ENCODE measurements at regions not wholly inside any gene's neighbourhood (a gene's known extent, or its start where the extent isn't known, plus 50 kb on each side); places are given as distances from the start of the nearest gene placed in this dataset.
"Not testable (repeated sequence)": the region's sequence is repeated elsewhere in the genome, so short reads cannot be mapped to it uniquely, and the experiment has no call there.

DNA sequence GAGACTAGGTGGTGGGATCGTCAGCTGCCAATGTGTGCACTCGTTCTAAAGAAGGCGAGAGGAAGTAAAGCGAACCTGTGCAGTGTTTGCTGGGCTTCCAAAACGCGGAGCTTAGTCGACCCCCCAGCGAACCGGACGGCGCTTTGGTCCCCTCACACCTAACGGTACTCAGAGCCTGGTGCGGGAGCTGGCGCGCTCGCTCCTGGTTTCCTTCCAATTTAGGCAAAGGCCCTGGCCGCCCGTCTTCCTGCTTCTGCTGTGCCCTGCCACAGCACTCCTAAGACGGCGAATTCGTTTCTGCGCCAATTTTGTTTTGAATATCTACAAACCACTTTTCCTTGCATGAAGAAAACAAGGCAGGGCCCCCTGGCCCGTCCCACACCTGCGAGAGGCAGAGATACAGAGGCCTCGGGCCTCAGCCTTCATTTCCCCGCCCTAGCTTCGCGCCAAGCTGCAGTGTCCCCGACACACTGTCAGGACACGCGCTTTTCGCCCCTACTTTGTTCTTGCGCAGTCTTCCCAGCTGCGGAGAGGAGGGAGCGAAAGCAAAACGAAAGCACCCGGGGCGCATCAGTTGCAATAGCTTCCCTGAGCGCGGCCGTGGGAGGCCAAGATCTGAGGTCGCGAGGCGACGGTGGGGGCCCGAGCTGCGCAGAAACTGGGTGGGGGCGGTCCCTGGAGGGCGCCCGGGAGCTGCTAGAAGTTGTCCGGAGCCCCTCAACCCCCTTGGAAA lies 111.9 kb downstream of the KCNRG start:
- no peak for ATAC-seq (ENCODE audit: poor library complexity)
- DNase-seq: peak; percentile 79
- intact Hi-C loops (cut with DNase I): no loop called here

DNA sequence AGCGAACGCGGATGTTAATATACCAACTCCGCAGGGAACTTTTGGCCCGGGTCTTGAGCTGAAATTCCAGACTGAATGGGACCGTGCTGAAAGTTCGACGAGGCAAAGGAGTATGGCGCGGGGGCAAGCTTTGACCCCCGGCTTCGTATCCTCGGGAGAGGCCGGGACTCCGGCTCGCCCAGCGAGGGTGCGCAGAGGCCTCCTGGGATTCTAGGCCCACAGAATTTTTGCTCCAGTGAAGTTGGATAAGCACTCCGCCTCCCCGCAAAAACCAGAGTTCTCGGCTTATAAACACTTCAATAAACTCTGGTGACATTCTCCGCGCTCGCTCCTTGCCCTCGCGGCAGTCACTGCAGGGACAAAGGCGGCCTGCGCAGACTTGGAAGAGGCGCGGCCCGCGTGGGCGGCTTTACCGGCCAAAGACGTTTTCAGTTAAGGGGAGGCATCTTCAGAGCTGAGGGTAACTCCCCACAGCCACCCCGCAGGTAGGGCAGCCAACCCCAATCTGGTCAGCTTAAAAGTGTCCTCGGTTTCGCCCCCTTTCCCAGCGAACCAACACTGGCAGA lies 112.6 kb downstream of the KCNRG start:
- intact Hi-C loops (cut with DNase I): no loop called here
- no peak for DNase-seq
- ATAC-seq (ENCODE audit: poor library complexity): no peak

DNA sequence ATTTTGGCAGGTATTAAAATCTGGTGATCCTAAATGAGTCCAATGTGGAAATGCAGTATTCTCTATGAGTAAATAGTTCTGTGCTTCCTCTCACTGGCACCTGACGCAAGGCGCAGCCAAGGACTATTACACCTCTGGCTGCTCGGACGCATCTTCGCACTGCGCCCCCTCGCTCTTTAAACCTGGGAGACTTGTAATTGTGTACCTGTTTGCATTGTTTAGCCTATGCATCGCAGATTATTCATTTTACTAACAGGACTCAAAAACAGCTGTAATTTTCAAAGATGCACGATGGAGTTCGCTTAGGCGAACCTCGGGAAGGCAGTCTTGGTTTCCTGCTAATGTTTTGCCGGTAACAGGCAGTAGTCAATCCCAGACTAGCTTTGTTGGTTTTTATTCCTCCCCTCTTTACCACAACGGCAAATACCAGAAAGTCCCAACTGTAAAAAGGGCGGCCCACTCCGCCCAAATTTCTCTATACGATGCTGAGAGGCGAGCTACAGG lies 113.2 kb downstream of the KCNRG start:
- DNase-seq (no peak), ATAC-seq (ENCODE audit: poor library complexity) (no peak)
- intact Hi-C loops (cut with DNase I): no loop called here

DNA sequence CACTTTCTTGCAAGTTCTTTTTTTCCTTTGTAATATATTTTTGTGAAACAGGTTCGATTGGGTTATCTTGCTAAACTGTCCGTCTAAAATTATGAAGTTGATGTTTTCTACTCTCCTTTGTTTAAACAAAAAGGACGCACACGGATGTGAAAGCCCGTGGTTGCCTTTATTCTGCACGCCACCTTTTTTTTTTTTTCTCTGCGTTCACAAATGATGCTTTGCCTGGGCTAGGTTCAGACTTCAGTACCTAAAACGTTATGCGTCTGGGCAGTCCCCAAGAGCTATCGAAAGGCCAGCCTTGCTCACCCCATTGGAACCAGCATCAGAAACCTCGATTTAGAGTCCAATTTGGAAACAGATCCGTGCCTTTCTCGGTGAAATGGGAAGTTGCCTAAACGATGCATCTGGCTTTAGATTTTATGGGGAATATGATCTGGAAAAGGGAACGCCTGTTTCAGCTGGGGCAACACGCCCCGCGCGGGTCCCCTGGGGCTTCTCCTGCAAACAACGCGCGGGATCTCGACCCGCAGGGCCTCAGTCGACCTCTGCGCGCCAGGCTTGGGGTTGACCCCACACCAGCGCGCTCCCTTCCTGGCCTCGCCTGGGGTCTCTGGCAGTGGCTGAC lies 113.9 kb downstream of the KCNRG start:
- intact Hi-C loops (cut with DNase I): no loop called here
- DNase-seq (peak; percentile 56), ATAC-seq (ENCODE audit: poor library complexity) (no peak)

DNA sequence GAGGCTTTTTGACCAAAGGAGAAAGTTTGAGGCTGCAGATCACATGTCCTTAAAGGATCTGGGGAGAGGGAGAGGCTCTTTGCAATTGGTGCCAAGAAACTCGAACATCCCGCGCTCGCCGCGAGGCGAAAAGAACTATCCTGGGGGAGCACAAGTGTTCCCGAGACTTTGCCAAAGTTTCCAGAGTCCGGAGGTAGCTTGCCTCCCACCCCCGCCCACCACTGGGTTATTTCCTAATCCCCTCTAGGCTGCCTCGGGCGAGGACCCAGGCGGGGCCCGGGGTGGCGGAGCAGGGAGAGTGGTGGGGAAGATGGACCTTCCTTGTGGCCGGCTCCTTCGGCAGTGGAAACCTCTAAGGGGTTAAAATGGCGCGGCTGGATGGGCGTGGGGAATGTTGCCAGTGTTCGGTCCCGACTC lies 114.5 kb downstream of the KCNRG start:
- intact Hi-C loops (cut with DNase I): no loop called here
- ATAC-seq (ENCODE audit: poor library complexity) (no peak), DNase-seq (peak; percentile 52)

DNA sequence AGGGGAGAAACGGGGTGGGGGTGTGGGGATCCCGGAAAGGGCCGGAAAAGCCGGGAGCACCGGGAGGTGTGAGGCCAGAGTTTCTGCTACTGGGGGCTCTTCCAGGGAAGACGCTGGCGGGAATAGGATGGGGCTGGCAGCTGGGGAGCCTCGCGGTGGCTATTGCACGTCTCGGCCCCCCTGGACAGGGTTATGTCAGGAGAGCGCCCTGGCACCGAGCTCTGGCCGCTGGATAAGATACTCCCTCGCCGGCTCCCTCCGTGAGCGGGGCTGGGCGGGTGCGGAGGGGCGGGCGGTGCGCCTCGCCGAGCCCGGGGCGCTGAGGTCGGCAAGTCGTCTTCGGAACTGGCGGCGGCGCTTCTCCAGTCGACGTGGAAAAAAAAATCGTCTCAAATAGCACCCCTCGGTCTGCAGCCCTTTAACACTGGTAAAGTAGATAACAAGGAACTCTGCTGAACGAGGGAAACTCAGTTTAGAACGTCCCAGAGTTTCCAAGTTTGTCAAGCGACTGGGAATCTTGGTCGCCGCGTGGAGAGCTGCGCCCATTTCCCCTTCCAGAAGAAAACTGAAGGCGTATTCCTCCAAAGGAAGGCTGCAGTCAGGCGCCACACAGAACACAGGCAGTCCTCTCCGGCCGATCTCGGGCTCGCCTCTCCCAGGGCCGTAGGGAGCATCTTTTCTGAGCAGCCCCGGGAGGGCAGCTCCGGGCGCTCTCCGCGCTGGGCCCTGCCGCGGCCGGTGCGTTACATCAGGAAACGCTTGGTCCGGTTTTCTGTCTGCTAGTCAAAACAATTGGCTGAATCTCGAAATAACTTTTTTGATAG lies 115.1 kb downstream of the KCNRG start:
- ATAC-seq (ENCODE audit: poor library complexity): peak; percentile 27
- peak; percentile 62 for DNase-seq
- intact Hi-C loops (cut with DNase I): no loop called here

DNA sequence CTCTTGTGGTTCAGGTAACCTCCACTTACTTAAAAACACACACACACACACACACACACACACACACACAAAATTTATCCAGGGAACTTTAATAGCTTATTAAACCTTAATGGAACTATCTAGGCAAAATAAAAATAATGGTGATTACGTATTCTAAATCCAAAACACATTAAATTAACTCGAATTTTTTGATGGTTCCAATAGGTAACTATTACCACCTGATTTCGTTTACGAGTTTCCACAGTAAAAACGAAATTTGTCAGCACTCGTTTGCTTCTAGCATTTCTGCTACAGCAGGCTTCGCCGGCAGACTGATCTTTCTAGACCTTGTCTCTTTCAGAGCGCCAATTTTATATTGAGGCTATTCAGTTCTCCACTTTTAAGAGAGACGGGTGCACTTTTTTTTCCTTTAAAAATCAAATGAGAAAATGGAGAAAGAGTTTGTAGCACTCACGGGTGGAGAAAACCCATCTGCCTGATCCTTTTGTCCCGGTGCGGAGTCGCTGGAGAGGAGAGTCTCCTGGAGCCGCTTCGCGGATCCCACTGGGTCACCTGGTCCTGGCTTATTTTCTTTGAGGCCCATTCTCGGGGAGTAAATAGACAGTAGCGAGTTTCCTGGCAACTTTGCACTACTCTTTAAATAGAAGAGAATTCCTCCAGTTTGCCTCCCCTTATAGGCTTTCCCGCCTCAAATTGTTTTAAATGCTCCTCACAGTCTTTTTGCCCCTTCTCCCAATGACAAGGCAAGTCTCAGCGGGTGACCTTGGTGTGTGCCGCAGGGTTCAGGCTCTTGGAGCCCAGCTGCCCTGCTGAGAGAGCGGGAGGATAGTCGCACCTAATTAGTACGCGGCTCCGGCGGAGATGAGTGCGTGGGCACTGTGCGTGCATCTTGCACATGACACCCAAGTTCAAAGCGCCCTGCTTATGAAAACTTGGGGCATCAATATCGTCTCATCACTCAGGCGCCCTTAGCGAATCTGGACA lies 117.0 kb downstream of the KCNRG start:
- intact Hi-C loops (cut with DNase I): no loop called here
- DNase-seq: no peak
- ATAC-seq (ENCODE audit: poor library complexity): no peak

DNA sequence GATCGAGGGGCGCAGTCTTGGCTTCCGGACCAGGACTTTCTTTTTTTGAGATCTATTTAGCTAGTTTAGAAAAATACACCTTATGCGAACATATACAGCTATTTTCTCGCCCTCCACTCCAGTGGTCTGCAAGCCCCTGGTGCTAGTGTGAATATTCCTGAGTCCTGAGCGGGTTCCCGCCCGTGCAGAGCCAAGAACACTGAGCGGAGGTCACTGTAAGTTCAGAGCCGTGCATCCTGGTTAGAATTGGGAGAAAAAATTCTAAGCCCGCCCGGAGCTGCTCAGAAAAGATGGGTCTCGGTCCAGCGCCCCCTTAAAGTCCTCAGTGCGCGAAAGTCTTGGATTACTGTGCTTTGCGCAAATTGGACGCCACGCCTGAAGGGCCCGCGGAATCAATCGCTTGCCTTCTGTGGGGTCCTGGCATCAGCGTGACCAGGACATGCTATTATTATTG lies 117.7 kb downstream of the KCNRG start:
- DNase-seq: no peak
- intact Hi-C loops (cut with DNase I): no loop called here
- ATAC-seq (ENCODE audit: poor library complexity): no peak

DNA sequence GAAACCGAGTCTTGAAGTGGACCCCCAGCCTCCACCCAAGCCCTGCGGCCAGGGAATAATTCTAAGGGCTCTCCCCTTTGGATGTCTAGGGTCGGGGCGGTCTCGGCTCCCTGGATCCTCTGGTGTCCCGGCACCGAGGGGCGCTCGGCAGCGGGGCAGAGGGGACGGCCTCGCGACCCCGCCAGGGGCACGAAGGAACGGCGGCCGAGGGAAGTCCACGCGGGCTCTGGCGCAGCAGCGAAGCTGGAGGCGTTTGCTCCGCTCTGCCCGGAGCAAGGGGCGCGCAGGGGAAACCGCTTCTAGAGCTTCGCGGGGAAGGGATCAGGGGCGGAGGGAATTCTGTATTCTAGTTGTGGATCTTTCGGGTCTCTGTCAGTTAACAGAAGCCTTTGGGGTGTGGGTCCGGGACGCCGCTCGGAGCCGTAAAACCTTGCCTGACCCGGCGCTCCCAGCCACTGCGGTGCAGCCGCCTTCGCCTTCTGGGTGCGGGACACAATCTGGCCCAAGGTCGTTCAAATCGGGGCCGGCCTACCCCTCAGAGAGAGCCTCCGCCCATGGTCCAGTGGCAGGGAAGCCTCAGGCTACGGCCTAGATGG lies 118.2 kb downstream of the KCNRG start:
- intact Hi-C loops (cut with DNase I): no loop called here
- ATAC-seq (ENCODE audit: poor library complexity): no peak
- DNase-seq: peak; percentile 35

DNA sequence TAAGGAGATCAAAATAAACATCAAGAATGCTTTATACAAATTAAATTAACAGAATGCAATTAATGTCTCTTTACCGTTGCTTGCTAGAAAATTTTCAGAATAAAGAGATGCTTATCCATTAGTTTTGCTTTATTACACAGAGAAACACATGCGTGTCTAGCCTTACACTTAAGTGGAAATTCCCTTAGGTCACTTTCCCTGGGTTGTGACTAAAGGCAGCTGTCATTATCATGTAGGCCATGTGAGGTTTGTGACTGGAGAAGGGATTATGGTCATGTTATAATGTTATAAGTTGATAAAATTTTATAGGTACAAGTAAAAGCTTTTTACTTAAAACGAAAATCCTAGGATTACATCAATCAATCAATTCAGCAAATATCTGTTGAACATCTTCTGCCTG lies 121.0 kb downstream of the KCNRG start:
- intact Hi-C loops (cut with DNase I): no loop called here
- DNase-seq: no peak
- ATAC-seq (ENCODE audit: poor library complexity): no peak

DNA sequence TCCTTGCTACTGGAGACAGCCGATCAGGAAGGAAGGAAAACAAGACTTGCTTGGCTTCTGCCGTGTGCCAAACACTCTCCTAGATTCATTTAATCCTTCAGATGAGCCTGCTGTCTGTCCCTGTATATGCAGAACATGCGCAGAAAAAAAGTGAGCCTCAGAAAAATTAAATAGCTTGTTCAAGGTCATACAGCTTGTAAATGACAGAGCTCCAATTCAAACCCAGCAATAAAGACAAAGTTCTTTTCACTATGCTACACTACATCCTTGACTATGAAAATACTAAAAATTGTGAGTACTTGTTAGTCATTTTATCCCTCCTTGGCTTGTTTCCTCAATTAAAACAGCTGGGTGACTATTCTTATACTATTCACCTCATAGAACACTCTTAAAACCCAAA lies 121.4 kb downstream of the KCNRG start:
- DNase-seq (no peak), ATAC-seq (ENCODE audit: poor library complexity) (no peak)
- intact Hi-C loops (cut with DNase I): no loop called here

DNA sequence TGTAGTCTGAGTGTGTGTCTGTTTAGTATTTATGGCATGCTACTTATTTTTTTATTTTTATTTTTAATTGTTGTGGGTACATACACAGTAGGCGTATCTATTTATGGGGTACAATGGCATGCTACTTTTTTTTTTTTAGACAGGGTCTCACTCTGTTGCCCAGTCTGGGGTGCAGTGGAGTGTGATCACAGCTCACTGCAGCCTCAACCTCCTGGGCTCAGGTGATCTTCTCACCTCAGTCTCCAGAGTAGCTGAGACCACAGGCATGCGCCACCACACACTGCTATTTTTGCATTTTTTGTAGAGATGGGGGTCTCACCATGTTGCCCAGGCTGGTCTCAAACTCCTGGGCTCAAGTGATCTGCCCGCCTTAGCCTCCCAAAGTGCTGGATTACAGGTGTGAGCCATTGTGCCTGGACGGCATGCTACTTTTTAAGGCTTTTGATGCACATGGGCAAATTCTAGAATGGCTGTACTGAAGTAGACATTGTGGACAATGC lies 124.2 kb downstream of the KCNRG start:
- DNase-seq; intact Hi-C loops (cut with DNase I); ATAC-seq (ENCODE audit: poor library complexity): not testable (repeated sequence)

DNA sequence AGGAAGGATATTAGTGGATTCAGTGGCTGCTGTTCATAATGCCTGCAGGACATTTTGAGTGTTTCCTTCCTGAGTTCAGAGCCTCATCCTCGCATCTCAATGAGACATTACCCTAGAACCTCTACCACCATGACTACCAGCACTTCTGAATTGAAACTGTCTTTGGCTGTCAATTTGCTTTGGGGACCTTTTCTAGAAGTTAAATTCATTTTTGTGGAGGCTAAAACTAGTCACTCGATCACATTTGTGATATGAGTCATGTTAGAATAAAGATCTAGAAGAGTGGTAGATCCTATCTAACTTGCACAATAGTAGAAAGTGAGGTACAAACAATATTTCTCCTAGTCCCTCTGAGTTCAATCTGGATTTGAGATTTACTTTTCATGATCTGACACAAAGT lies 124.9 kb downstream of the KCNRG start:
- DNase-seq (no peak), ATAC-seq (ENCODE audit: poor library complexity) (no peak)
- intact Hi-C loops (cut with DNase I): no loop called here

DNA sequence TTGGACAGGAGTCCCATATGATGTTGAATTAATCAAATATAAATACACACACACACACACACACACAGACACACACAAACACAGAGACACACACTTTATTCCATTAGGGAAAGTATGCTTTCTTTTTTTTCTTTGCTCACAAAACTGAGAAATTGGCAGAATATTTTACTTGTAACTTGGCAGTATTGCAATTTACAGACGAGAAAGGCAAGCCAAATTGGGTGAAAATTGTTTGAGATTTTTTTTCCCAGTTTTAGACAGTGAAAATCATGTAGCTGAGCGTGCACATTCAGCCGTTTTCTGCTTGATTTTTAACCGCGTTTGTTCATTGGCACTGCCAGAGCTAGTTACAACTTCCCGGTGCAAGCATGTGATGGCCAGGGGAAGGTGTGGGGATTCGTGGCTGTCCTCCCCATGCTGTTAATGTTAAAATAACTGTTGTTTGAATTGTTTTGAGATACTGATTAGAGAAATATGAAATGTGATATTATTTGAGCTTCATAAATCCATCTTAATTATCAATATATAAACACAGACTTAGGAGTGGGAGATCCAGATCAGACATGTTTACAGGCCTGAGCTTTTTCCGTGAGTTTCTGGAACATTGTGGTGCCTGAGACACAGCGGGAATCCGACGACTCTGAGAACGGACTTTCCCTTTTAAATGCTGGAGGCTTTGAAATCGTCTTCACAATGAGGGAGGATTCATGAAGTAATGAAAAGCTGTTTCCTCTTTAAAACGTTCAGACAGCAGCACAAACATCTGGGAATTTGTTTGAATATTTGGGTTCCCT lies 125.5 kb downstream of the KCNRG start:
- ATAC-seq (ENCODE audit: poor library complexity) (no peak), DNase-seq (no peak)
- intact Hi-C loops (cut with DNase I): no loop called here

DNA sequence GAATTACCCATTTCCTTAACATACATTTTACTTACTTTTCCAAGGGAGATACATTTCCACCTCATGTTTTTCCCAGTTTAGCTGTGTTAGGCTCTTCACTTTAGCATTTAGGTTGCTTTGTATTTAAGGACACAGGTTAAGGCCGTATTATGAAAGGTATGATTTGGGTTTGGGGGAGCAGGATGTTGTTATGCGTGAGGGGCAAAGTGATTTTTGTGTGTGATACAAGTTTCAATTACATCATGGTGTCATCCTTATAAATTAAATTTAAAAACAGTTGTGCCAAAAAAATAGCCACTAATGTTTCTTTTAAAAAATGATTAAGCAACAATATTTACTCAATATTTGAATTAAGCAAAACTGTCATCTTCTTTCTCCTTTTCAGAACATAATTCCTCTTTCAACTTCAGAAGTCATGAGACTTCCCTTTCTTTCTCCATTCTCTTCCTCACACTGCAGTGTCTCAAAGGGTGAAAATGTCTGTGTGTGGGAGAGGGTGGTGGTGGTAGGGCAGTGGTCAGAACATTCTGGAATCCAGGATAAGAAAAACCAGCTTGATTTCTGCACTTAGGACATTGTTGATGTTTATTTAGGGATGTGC lies 126.2 kb downstream of the KCNRG start:
- DNase-seq (no peak), ATAC-seq (ENCODE audit: poor library complexity) (peak; percentile 63)
- intact Hi-C loops (cut with DNase I): no loop called here
